ENCODE measurements at regions not wholly inside any gene's neighbourhood (a gene's known extent, or its start where the extent isn't known, plus 50 kb on each side); places are given as distances from the start of the nearest gene placed in this dataset.
"Not testable (repeated sequence)": the region's sequence is repeated elsewhere in the genome, so short reads cannot be mapped to it uniquely, and the experiment has no call there.

DNA sequence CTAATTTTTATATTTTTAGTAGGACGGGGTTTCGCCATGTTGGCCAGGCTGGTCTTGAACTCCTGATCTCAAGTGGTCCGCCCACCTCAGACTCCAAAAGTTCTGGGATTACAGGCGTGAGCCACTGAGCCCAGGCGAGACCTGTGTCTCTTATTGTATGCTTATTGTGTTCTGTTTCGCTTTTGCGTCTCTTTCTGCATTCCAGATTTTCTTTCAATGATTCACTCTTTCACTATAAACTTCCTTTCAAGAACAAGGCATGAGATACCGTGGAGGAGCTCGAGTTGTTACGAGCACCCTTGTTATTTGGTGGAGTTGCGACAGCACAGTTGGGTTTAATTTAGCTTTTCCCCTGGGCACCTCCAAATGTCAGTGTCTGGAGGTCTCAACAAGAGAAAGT is 366.7 kb upstream of the FAT1 start:
- no peak overlapping the region for H3K23ac ChIP-seq (ENCODE audit: insufficient read length, low read depth, low read length)
- H3K27me3 ChIP-seq (ENCODE audit: insufficient read depth, low read length), result no peaks in the 10 kb centered on the region
- H2AFZ ChIP-seq (ENCODE audit: low read length), result no peak overlapping the region
- H3K23me2 ChIP-seq (ENCODE audit: insufficient read length, low read depth, low read length, poor library complexity, severe bottlenecking), result no peaks in the 10 kb centered on the region
- no peak overlapping the region for H2AK5ac ChIP-seq (ENCODE audit: insufficient read length, low read length)
- H3K4me2 ChIP-seq (ENCODE audit: insufficient read depth, insufficient read length, low read length), result no peak overlapping the region
- H2BK20ac ChIP-seq (ENCODE audit: low read depth, low read length, poor library complexity, severe bottlenecking), result no peak overlapping the region
- H3K14ac ChIP-seq (ENCODE audit: insufficient read depth, low read length), result no peak overlapping the region
- H3K4me1 Mint-ChIP-seq, result peaks cover 9 to 12% of the 10 kb centered on the region in 2 experiments
- H3T11ph ChIP-seq (ENCODE audit: low read length), result no peak overlapping the region
- H3K56ac ChIP-seq (ENCODE audit: insufficient read length, low read depth, low read length), result no peak overlapping the region
- TF ChIP-seq, protein P1, sequence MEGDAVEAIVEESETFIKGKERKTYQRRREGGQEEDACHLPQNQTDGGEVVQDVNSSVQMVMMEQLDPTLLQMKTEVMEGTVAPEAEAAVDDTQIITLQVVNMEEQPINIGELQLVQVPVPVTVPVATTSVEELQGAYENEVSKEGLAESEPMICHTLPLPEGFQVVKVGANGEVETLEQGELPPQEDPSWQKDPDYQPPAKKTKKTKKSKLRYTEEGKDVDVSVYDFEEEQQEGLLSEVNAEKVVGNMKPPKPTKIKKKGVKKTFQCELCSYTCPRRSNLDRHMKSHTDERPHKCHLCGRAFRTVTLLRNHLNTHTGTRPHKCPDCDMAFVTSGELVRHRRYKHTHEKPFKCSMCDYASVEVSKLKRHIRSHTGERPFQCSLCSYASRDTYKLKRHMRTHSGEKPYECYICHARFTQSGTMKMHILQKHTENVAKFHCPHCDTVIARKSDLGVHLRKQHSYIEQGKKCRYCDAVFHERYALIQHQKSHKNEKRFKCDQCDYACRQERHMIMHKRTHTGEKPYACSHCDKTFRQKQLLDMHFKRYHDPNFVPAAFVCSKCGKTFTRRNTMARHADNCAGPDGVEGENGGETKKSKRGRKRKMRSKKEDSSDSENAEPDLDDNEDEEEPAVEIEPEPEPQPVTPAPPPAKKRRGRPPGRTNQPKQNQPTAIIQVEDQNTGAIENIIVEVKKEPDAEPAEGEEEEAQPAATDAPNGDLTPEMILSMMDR (conservative IDR thresholded peaks at IDR 0.05), result no peak
- no peaks in the 10 kb centered on the region; the same call in 1 of the 2 replicates for H3K27me3 Mint-ChIP-seq (ENCODE audit: low read depth)
- H4K91ac ChIP-seq (ENCODE audit: insufficient read length, low read depth, low read length), result no peak overlapping the region
- H3K27ac ChIP-seq (ENCODE audit: insufficient read length, low read depth, low read length), result no peak overlapping the region
- no peak overlapping the region for H4K5ac ChIP-seq (ENCODE audit: insufficient read length, low read depth, low read length)
- H3K79me2 ChIP-seq (ENCODE audit: insufficient read depth, low read length), result no peaks in the 10 kb centered on the region
- DNase-seq, result no peak
- no peak overlapping the region for H3K9ac ChIP-seq (ENCODE audit: extremely low read depth, insufficient read length, low read length)
- no peaks in the 10 kb centered on the region for H3K36me3 Mint-ChIP-seq (ENCODE audit: insufficient read depth in 1 of 3, low read depth in 3 of 3)
- no peak overlapping the region for H4K8ac ChIP-seq (replicated peaks; ENCODE audit: insufficient read length, low read depth, low read length)
- H3K4me3 Mint-ChIP-seq, result no peak overlapping the region
- H3K18ac ChIP-seq (ENCODE audit: insufficient read length, low read depth, low read length), result no peak overlapping the region
- H3K4ac ChIP-seq (ENCODE audit: low read depth, low read length), result no peak overlapping the region
- no peaks in the 10 kb centered on the region for H3K9me3 Mint-ChIP-seq
- H2BK5ac ChIP-seq (ENCODE audit: insufficient read length, low read length), result no peak overlapping the region
- no peaks in the 10 kb centered on the region for H4K20me1 ChIP-seq (ENCODE audit: control insufficient read depth, insufficient read depth, insufficient read length)
- H2BK120ac ChIP-seq (ENCODE audit: low read depth, low read length, poor library complexity, severe bottlenecking), result no peak overlapping the region
- H2BK15ac ChIP-seq (ENCODE audit: low read depth, low read length), result no peak overlapping the region
- H3K9me3 ChIP-seq (ENCODE audit: control insufficient read depth, low read depth, low read length), result no peaks in the 10 kb centered on the region
- H2BK12ac ChIP-seq (ENCODE audit: insufficient read length, low read depth, low read length), result no peak overlapping the region
- no peaks in the 10 kb centered on the region for H3K79me1 ChIP-seq (ENCODE audit: insufficient read depth, low read depth, low read length, poor library complexity, severe bottlenecking)
- no CpG with 5 or more reads among the region's 11 CpGs for WGBS (ENCODE audit: extremely low coverage, insufficient read length, low lambda C conversion rate)
- H3K4me1 ChIP-seq (ENCODE audit: insufficient read depth, low read length), result no peaks in the 10 kb centered on the region
- no peak overlapping the region for H3K27ac Mint-ChIP-seq

- H3K4me3 Mint-ChIP-seq; H3K56ac ChIP-seq (ENCODE audit: insufficient read length, low read depth, low read length); H3K4me2 ChIP-seq (ENCODE audit: insufficient read depth, insufficient read length, low read length); H3K4me1 ChIP-seq (ENCODE audit: insufficient read depth, low read length); H3K36me3 Mint-ChIP-seq (ENCODE audit: insufficient read depth in 1 of 3, low read depth in 3 of 3); H3K79me2 ChIP-seq (ENCODE audit: insufficient read depth, low read length); H3K79me1 ChIP-seq (ENCODE audit: insufficient read depth, low read depth, low read length, poor library complexity, severe bottlenecking); H3K27ac Mint-ChIP-seq; H3K23me2 ChIP-seq (ENCODE audit: insufficient read length, low read depth, low read length, poor library complexity, severe bottlenecking); H2BK20ac ChIP-seq (ENCODE audit: low read depth, low read length, poor library complexity, severe bottlenecking); H3T11ph ChIP-seq (ENCODE audit: low read length); H4K5ac ChIP-seq (ENCODE audit: insufficient read length, low read depth, low read length); H3K18ac ChIP-seq (ENCODE audit: insufficient read length, low read depth, low read length); H4K8ac ChIP-seq (replicated peaks; ENCODE audit: insufficient read length, low read depth, low read length); H2BK12ac ChIP-seq (ENCODE audit: insufficient read length, low read depth, low read length); H2BK5ac ChIP-seq (ENCODE audit: insufficient read length, low read length); H3K9me3 ChIP-seq (ENCODE audit: control insufficient read depth, low read depth, low read length); H4K20me1 ChIP-seq (ENCODE audit: control insufficient read depth, insufficient read depth, insufficient read length); H3K23ac ChIP-seq (ENCODE audit: insufficient read length, low read depth, low read length); DNase-seq; H3K9ac ChIP-seq (ENCODE audit: extremely low read depth, insufficient read length, low read length); H3K4ac ChIP-seq (ENCODE audit: low read depth, low read length); H3K27ac ChIP-seq (ENCODE audit: insufficient read length, low read depth, low read length); H3K14ac ChIP-seq (ENCODE audit: insufficient read depth, low read length); H2BK15ac ChIP-seq (ENCODE audit: low read depth, low read length); H3K27me3 Mint-ChIP-seq (ENCODE audit: low read depth); H4K91ac ChIP-seq (ENCODE audit: insufficient read length, low read depth, low read length); H2BK120ac ChIP-seq (ENCODE audit: low read depth, low read length, poor library complexity, severe bottlenecking); H3K27me3 ChIP-seq (ENCODE audit: insufficient read depth, low read length); H3K9me3 Mint-ChIP-seq; H2AK5ac ChIP-seq (ENCODE audit: insufficient read length, low read length); H2AFZ ChIP-seq (ENCODE audit: low read length): not testable (repeated sequence)
- no CpG with 5 or more reads among the region's 6 CpGs for WGBS (ENCODE audit: extremely low coverage, insufficient read length, low lambda C conversion rate)
- peaks cover 9 to 12% of the 10 kb centered on the region in 2 experiments for H3K4me1 Mint-ChIP-seq
Observed at GRCh38 chr4:187090832-187091231, 367.2 kb upstream of the FAT1 start.
